Heart left ventricle (tissue), 13 donors: ENCODE measurements at regions not wholly inside any gene's neighbourhood (a gene's known extent, or its start where the extent isn't known, plus 50 kb on each side); places are given as distances from the start of the nearest gene placed in this dataset.

Source experiments
- POLR2A ChIP-seq, 2 donors: fragments of 450-650 bp; IDR thresholded peaks; one replicate each; pipeline ENCODE4 v1.6.1; 2017; ENCODE audit warnings: antibody characterized with exemption in 2 of 2, mild to moderate bottlenecking in 2 of 2, moderate library complexity in 2 of 2
- TF ChIP-seq, protein P1 (sequence below), 12 donors: fragments of 200-600 bp; sonication (generic) in 4 of 12; IDR thresholded peaks; one replicate each; pipeline versions ENCODE4 v1.5.0 to v1.8.0; 2018 to 2022; ENCODE audit warnings: antibody characterized with exemption in 12 of 12, mild to moderate bottlenecking in 5 of 12
- donor health status: ischemic (EF 13 %, LVEDD 7.1; RV severe dilation, severe dysfunction).
- donor health status: DM: no; HTN: yes; CAD: no.
- donor health status: DM: no; HTN: no; CAD: no.
- donor health status: ischemic (EF 25% LVEDD 6.9; RV normal size, moderate dysfunction).
- donor health status: ischemic (EF 25% LVEDD 5.7; RV mildly dilated, moderate dysfunction).
- donor health status: ischemic (EF 35%, LVEDD 5.7; RV mildly dilated, moderate dysfunction).
- donor health status: nonischemic (EF 11% LVEDD 7.7; RV severe dilation, severe dysfunction).
- donor health status: DM: yes; HTN: yes; CAD: no.
- donor health status: PGD.
- donor health status: ischemic (EF 29% LVEDD 5.4; RV normal size, mild dysfunction).
- donor health status: nonischemic (EF 23%, LVEDD 6.1; RV moderate dilation, normal function).

DNA sequence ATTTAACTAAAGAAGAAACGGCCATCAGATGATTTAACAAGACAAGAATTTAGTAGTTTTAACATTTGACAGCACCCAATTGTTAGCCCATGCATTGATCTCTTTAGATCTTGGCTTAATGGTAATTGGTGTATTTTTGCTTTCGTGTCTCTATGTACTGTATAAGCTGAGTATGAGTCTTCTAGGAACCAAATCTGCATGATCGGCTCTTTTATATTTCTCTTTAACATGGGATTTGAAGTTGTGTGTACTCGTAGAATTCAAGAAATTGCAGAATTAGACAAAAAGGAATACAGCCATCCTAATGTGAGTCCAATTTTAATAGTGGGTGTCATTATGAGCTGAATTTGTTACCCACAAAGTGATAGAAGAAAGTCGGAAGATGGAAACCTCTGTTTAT is 438.9 kb upstream of the WWC1 start:
- TF ChIP-seq, protein P1, sequence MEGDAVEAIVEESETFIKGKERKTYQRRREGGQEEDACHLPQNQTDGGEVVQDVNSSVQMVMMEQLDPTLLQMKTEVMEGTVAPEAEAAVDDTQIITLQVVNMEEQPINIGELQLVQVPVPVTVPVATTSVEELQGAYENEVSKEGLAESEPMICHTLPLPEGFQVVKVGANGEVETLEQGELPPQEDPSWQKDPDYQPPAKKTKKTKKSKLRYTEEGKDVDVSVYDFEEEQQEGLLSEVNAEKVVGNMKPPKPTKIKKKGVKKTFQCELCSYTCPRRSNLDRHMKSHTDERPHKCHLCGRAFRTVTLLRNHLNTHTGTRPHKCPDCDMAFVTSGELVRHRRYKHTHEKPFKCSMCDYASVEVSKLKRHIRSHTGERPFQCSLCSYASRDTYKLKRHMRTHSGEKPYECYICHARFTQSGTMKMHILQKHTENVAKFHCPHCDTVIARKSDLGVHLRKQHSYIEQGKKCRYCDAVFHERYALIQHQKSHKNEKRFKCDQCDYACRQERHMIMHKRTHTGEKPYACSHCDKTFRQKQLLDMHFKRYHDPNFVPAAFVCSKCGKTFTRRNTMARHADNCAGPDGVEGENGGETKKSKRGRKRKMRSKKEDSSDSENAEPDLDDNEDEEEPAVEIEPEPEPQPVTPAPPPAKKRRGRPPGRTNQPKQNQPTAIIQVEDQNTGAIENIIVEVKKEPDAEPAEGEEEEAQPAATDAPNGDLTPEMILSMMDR (IDR thresholded peaks at IDR 0.05), result no peak
- no peak for TF ChIP-seq POLR2A (IDR thresholded peaks at IDR 0.05)
